PC-3 (cell line): ENCODE measurements at regions not wholly inside any gene's neighbourhood (a gene's known extent, or its start where the extent isn't known, plus 50 kb on each side); places are given as distances from the start of the nearest gene placed in this dataset.

Experiments used
- ATAC-seq: fragments of 200-7000 bp; cut with Tn5 transposase; 2 replicates; pipeline ENCODE4 v1.9.1; 2020; ENCODE audit warnings: mild to moderate bottlenecking, moderate library complexity
- BruUV-seq: library from RNA; stranded (reverse); fragments of 400-500 nt; replicated peaks from 2 replicates; lab custom pipeline; 2021; lab: Mats Ljungman, UMichigan
- CTCF ChIA-PET: fragments of 300-600 bp; sonication (Branson Sonifier 250); formaldehyde crosslinking; loops from one replicate; lab custom pipeline; 2022; ENCODE audit warnings: antibody characterized with exemption; lab: Charles Lee
- POLR2A ChIA-PET: fragments of 300-600 bp; sonication (Branson Sonifier 250); formaldehyde crosslinking; loops from one replicate; lab custom pipeline; 2022; ENCODE audit warnings: antibody characterized with exemption; ENCODE audit not compliant: unreplicated experiment; lab: Charles Lee
- DNase-seq: peaks from one replicate; pipeline ENCODE4 v3.0.0-alpha.2; 2015
- H2AFZ ChIP-seq: fragments of 300-600 bp; sonication (generic); 2 replicates; pipeline ENCODE4 v1.6.0; 2016; ENCODE audit warnings: antibody characterized with exemption, low read length
- H3F3A ChIP-seq: fragments of 300-600 bp; sonication (generic); one replicate; pipeline ENCODE4 v1.6.0; 2017; ENCODE audit warnings: antibody characterized with exemption, low read length, control low read depth, mild to moderate bottlenecking; ENCODE audit not compliant: unreplicated experiment
- H3K27ac ChIP-seq: fragments of 300-600 bp; sonication (generic); 2 replicates; pipeline ENCODE4 v1.5.1; 2016; ENCODE audit warnings: mild to moderate bottlenecking, low read length
- H3K27me3 ChIP-seq: fragments of 300-600 bp; sonication (generic); 2 replicates; pipeline ENCODE4 v1.6.1; 2016; ENCODE audit warnings: low read length, mixed read lengths
- H3K36me3 ChIP-seq: fragments of 300-600 bp; sonication (generic); 2 replicates; pipeline ENCODE4 v1.6.1; 2016; ENCODE audit warnings: low read depth, mixed run types, low read length, mixed read lengths
- H3K4me1 ChIP-seq: fragments of 300-600 bp; sonication (generic); 2 replicates; pipeline ENCODE4 v1.5.1; 2016; ENCODE audit warnings: low read length; ENCODE audit not compliant: insufficient read depth
- H3K4me2 ChIP-seq: fragments of 300-600 bp; sonication (generic); 2 replicates; pipeline ENCODE4 v1.6.0; 2016; ENCODE audit warnings: low read length
- H3K4me3 ChIP-seq: fragments of 300-600 bp; sonication (generic); 2 replicates; pipeline ENCODE4 v1.5.1; 2016; ENCODE audit warnings: mild to moderate bottlenecking, low read length, mixed read lengths
- H3K79me2 ChIP-seq: fragments of 300-600 bp; sonication (generic); 2 replicates; pipeline ENCODE4 v1.6.1; 2017; ENCODE audit warnings: low read length, mixed read lengths
- H3K9ac ChIP-seq: fragments of 300-600 bp; sonication (generic); 2 replicates; pipeline ENCODE4 v1.6.0; 2016; ENCODE audit warnings: mild to moderate bottlenecking, low read length
- H3K9me2 ChIP-seq: fragments of 300-600 bp; sonication (generic); replicated peaks from 2 replicates; pipeline ENCODE4 v1.6.1; 2016; ENCODE audit warnings: mixed run types, low read length, mixed read lengths
- H3K9me3 ChIP-seq: fragments of 300-600 bp; sonication (generic); 2 replicates; pipeline ENCODE4 v1.6.1; 2016; ENCODE audit warnings: low read length, mixed read lengths
- H4K20me1 ChIP-seq: fragments of 300-600 bp; sonication (generic); 2 replicates; pipeline ENCODE4 v1.6.1; 2016; ENCODE audit warnings: low read length, mixed read lengths
- CTCF ChIP-seq: fragments of 300-600 bp; sonication (generic); conservative IDR thresholded peaks from 2 replicates; pipeline ENCODE4 v1.5.1; 2017; ENCODE audit warnings: antibody characterized with exemption, low read depth, mild to moderate bottlenecking, low read length
- EZH2 ChIP-seq: fragments of 300-600 bp; sonication (generic); IDR thresholded peaks from one replicate; pipeline ENCODE4 v1.6.1; 2017; ENCODE audit warnings: antibody characterized with exemption, mild to moderate bottlenecking, low read length; ENCODE audit not compliant: unreplicated experiment
- EZH2phosphoT487 ChIP-seq: fragments of 300-600 bp; sonication (generic); IDR thresholded peaks from 2 replicates; pipeline ENCODE4 v1.6.1; 2018; ENCODE audit warnings: mild to moderate bottlenecking, antibody characterized with exemption, low read length, borderline replicate concordance
- intact Hi-C: fragments of 100-400 bp; cut with micrococcal nuclease; formaldehyde crosslinking; loops from 2 replicates; pipeline ENCODE4 v1.9.0; 2023

- no peaks in the 10 kb centered on the region for H3K9me2 ChIP-seq
- H3K4me2 ChIP-seq = no peak overlapping the region
- ChIA-PET POLR2A (no interaction called here), CTCF (no interaction called here)
- no peak overlapping the region for H3K4me3 ChIP-seq
- H4K20me1 ChIP-seq = no peaks in the 10 kb centered on the region
- no peaks in the 10 kb centered on the region for H3K4me1 ChIP-seq
- BruUV-seq = no TSS peak
- no peaks in the 10 kb centered on the region for H3K79me2 ChIP-seq
- no peaks in the 10 kb centered on the region for H3F3A ChIP-seq
- DNase-seq (no peak), ATAC-seq (no peak)
- no peak overlapping the region for H2AFZ ChIP-seq
- TF ChIP-seq CTCF = no peak
- TF ChIP-seq EZH2phosphoT487 = no peak
- TF ChIP-seq EZH2 = no peak
- H3K9me3 ChIP-seq = no peaks in the 10 kb centered on the region
- H3K9ac ChIP-seq = no peak overlapping the region
- intact Hi-C loops = no loop called here
- H3K36me3 ChIP-seq = no peaks in the 10 kb centered on the region
- H3K27me3 ChIP-seq = no peaks in the 10 kb centered on the region
- H3K27ac ChIP-seq = no peak overlapping the region
Measured at GRCh38 chr9:73911804-73912203, 585.3 kb upstream of the RORB start.

GRCh38 chr9:73916016-73916673 is 581.0 kb upstream of the RORB start:
- Histone ChIP-seq H4K20me1 (no peaks in the 10 kb centered on the region), H3F3A (no peaks in the 10 kb centered on the region), H3K9ac (no peak overlapping the region), H3K4me1 (no peaks in the 10 kb centered on the region), H2AFZ (no peak overlapping the region), H3K36me3 (no peaks in the 10 kb centered on the region), H3K4me2 (no peak overlapping the region), H3K9me3 (no peaks in the 10 kb centered on the region), H3K27me3 (no peaks in the 10 kb centered on the region), H3K79me2 (no peaks in the 10 kb centered on the region), H3K9me2 (no peaks in the 10 kb centered on the region), H3K4me3 (no peak overlapping the region), H3K27ac (no peak overlapping the region)
- intact Hi-C loops = no loop called here
- BruUV-seq = no TSS peak
- DNase-seq (no peak), ATAC-seq (no peak)
- ChIA-PET POLR2A (no interaction called here), CTCF (no interaction called here)
- no peak for TF ChIP-seq EZH2phosphoT487
- TF ChIP-seq CTCF = no peak
- TF ChIP-seq EZH2 = no peak

GRCh38 chr9:73919712-73920111 is 577.4 kb upstream of the RORB start:
- CTCF ChIA-PET = no interaction called here
- Histone ChIP-seq H3K4me1 (no peaks in the 10 kb centered on the region), H3K9ac (no peak overlapping the region), H3K9me3 (no peaks in the 10 kb centered on the region), H3K27me3 (no peaks in the 10 kb centered on the region), H4K20me1 (no peaks in the 10 kb centered on the region), H3K9me2 (no peaks in the 10 kb centered on the region), H3K4me2 (no peak overlapping the region), H3K36me3 (no peaks in the 10 kb centered on the region), H3K4me3 (no peak overlapping the region), H2AFZ (no peak overlapping the region), H3F3A (no peaks in the 10 kb centered on the region), H3K79me2 (no peaks in the 10 kb centered on the region), H3K27ac (no peak overlapping the region)
- TF ChIP-seq CTCF (no peak), EZH2 (no peak), EZH2phosphoT487 (no peak)
- POLR2A ChIA-PET = no interaction called here
- no peak for DNase-seq
- intact Hi-C loops = no loop called here
- no TSS peak for BruUV-seq
- ATAC-seq = no peak
